ENCODE measurements at regions not wholly inside any gene's neighbourhood (a gene's known extent, or its start where the extent isn't known, plus 50 kb on each side); places are given as distances from the start of the nearest gene placed in this dataset.

DNA sequence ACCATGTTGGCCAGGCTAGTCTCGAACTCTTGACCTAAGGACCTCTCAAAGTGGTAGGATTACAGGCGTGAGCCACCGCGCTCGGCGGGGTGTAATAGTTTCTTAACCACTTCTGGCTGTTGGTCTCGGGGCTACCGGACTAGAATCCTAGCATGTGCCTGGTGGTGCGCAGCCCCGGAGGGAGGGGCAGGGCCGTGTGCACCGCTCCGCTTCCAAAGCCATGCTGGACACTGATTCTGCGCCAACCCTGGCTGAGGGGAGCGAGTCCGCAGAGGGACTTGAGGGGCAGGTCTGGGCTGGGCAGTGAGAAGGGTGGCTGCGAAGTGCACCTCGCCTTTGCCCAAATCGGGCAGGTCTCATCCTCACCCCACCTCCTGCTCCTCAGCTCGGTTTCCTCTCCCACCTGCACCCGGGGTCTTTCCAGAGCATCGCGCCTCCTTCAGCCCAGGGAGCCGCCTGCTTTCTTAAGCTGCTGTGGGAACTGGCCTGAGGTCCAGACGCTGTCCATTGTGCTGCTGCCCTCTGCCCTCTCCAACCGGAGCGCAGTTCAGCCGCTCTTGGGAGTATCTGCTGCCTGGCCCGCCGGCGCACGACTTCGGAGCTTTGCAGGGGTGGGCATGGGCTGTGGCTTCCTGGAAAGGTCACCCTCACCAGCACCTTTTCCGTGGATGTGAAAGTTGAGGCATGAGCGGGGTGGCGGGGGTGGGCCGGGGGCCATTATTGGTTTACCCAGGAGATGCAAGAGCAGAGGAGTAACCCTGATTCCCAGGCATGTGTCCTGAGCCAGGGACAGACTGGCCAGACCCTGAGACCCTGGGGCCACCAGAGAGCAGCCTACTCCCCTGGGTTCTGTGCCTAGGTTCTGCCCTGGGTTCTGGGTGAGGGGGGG, 422.6 kb upstream of the NUPR2 start:
- DNase-seq (ENCODE audit: low read depth, low spot score), result no peak
- TF ChIP-seq, protein P1, sequence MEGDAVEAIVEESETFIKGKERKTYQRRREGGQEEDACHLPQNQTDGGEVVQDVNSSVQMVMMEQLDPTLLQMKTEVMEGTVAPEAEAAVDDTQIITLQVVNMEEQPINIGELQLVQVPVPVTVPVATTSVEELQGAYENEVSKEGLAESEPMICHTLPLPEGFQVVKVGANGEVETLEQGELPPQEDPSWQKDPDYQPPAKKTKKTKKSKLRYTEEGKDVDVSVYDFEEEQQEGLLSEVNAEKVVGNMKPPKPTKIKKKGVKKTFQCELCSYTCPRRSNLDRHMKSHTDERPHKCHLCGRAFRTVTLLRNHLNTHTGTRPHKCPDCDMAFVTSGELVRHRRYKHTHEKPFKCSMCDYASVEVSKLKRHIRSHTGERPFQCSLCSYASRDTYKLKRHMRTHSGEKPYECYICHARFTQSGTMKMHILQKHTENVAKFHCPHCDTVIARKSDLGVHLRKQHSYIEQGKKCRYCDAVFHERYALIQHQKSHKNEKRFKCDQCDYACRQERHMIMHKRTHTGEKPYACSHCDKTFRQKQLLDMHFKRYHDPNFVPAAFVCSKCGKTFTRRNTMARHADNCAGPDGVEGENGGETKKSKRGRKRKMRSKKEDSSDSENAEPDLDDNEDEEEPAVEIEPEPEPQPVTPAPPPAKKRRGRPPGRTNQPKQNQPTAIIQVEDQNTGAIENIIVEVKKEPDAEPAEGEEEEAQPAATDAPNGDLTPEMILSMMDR (IDR thresholded peaks at IDR 0.05; ENCODE audit: insufficient read depth, low read length, missing control alignments), result no peak
- H3K4me3 ChIP-seq (ENCODE audit: low read depth, low read length), result no peak overlapping the region
- ChIA-PET CTCF (no interaction called here), POLR2A (no interaction called here)

DNA sequence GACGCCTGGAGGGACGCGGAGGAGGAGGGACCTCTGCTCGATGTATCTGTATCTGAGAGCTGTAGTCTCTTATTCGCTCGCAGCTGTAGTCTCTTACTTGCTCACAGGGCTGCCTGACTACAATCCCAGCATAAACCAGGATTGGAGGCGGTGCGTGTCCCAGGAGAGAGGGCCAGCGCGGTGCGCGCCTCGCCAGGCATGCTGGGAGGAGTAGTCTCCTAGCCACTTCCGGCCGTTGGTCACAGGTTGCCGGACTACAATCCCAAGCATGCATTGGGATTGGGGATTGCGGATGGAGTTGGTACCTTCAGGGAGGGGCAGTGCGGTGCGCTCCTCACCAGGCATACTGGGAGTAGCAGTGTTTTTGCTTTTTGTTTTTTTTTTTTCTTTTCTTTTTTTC, 421.7 kb upstream of the NUPR2 start:
- ChIA-PET POLR2A (no interaction called here), CTCF (no interaction called here)
- TF ChIP-seq, protein P1 (IDR thresholded peaks at IDR 0.05; ENCODE audit: insufficient read depth, low read length, missing control alignments), result no peak
- no peak for DNase-seq (ENCODE audit: low read depth, low spot score)
- H3K4me3 ChIP-seq (ENCODE audit: low read depth, low read length), result no peak overlapping the region

DNA sequence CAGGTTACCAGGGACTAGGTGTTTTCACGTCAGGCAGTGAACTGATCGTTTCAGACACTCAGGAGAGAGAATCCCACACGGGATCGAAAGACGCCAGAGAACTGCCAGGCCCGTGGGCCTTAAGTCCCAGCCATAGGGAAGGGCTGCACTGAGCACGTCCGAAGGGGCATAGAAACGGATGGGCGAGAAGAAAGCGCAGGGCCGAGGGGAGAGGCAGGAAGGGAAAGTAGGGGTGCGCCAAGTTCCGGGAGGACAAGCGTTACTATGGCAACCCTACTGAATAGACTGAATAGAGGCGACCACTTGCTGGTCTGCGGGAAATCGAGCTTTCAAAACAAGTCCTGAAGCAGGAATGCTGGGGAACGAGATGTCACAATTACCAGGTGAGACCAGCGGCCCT, 421.3 kb upstream of the NUPR2 start:
- no peak for DNase-seq (ENCODE audit: low read depth, low spot score)
- ChIA-PET CTCF (no interaction called here), POLR2A (no interaction called here)
- H3K4me3 ChIP-seq (ENCODE audit: low read depth, low read length), result no peak overlapping the region
- TF ChIP-seq, protein P1 (IDR thresholded peaks at IDR 0.05; ENCODE audit: insufficient read depth, low read length, missing control alignments), result no peak

GRCh38 chr7:56495165-56495564, 378.9 kb upstream of the NUPR2 start:
- POLR2A ChIA-PET, result no interaction called here
- H3K4me3 ChIP-seq (ENCODE audit: low read depth, low read length), result no peak overlapping the region
- TF ChIP-seq, protein P1 (IDR thresholded peaks at IDR 0.05; ENCODE audit: insufficient read depth, low read length, missing control alignments), result no peak
- no peak for DNase-seq (ENCODE audit: low read depth, low spot score)
- CTCF ChIA-PET, result no interaction called here

DNA sequence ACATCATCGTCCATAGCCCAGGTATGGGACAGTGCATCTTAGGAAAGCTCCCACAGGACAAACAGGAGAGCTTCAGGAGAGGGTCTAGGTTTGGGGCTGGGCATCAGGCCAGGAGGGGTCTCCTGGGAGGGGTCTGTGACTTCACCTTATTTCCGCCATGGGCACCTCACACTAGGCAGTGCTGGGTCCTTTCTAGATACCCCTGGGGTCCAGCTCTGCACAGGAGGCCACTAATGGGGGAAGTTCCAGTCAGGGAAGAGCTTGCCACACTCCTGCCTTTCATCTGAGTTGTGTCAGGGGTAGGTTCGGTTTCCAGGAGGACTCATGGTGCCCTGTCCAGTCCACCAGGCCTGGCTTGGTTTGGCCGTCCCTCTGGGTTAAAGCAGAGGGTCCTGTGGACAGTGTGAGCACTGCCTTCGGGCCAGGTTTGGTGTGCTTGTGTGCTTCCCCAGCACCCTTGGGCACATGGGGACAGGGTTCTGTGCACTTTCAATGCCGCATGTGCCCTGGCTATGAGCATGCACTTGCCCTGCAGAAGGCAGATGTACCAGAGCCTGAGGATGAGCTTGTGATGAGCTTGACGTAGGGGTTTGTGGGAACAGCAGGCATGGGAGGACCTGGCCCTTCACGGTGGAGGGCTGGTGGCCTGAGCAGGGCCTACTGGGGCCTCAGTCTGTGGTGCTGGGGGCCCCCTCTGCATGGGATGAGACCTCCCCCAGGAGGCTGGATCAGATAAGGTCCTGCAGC, 377.7 kb upstream of the NUPR2 start:
- DNase-seq (ENCODE audit: low read depth, low spot score), result no peak
- CTCF ChIA-PET, result no interaction called here
- TF ChIP-seq, protein P1 (IDR thresholded peaks at IDR 0.05; ENCODE audit: insufficient read depth, low read length, missing control alignments), result no peak

DNA sequence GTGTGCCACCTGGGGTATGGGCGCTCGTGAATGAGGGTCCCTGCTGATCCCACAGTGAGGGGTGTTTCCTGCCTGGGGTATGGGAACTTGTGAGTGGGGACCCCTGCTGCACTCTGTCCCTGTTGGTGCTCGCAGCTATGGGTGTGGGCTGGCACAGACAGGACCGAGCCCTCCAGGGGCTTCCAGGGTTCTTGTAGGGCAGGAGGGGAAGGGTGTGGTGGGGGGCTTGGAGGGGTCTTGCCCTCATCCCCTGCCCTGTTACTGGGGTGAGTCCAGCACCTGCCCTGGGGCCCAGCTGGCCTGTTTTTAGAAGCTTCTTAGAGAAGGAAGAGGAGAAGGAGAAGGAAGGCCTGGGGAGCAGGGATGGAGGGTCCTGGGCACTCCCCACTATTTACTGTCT, 377.0 kb upstream of the NUPR2 start:
- no peak overlapping the region for H3K4me3 ChIP-seq (ENCODE audit: low read depth, low read length)
- ChIA-PET CTCF (no interaction called here), POLR2A (no interaction called here)

More for the DNA sequence above, 377.7 kb upstream of the NUPR2 start:
- H3K4me3 ChIP-seq (ENCODE audit: low read depth, low read length), result no peak overlapping the region
- POLR2A ChIA-PET, result no interaction called here

More for the DNA sequence above, 377.0 kb upstream of the NUPR2 start:
- DNase-seq (ENCODE audit: low read depth, low spot score), result no peak
- TF ChIP-seq, protein P1 (IDR thresholded peaks at IDR 0.05; ENCODE audit: insufficient read depth, low read length, missing control alignments), result no peak
